AG09309 (cell line): ENCODE measurements at regions not wholly inside any gene's neighbourhood (a gene's known extent, or its start where the extent isn't known, plus 50 kb on each side); places are given as distances from the start of the nearest gene placed in this dataset.

ENCODE experiments used
- DNase-seq: peaks from one replicate; pipeline ENCODE4 v3.0.0-alpha.2; 2010; ENCODE audit warnings: low read depth
- H3K4me3 ChIP-seq: 2 replicates; pipeline ENCODE4 v1.5.1; 2011; ENCODE audit warnings: mild to moderate bottlenecking, low read depth, low read length, moderate library complexity; ENCODE audit not compliant: control insufficient read depth
- CTCF ChIP-seq: IDR thresholded peaks from 2 replicates; pipeline ENCODE4 v1.5.1; 2011; ENCODE audit warnings: mild to moderate bottlenecking, low read depth, low read length, inconsistent platforms; ENCODE audit not compliant: insufficient read depth, control insufficient read depth; ENCODE audit errors: missing control alignments

GRCh38 chr17:65402513-65403496, 158.6 kb downstream of the AXIN2 start:
- no peak for DNase-seq
- H3K4me3 ChIP-seq = no peak overlapping the region

GRCh38 chr17:65401561-65401960, 159.9 kb downstream of the AXIN2 start:
- DNase-seq = no peak
- H3K4me3 ChIP-seq = no peak overlapping the region
- no peak for TF ChIP-seq CTCF

More at GRCh38 chr17:65402513-65403496, 158.6 kb downstream of the AXIN2 start:
- no peak for TF ChIP-seq CTCF

- TF ChIP-seq CTCF = no peak
Measured at GRCh38 chr17:65400701-65401100, 160.7 kb downstream of the AXIN2 start.

GRCh38 chr17:65398040-65398787, 163.2 kb downstream of the AXIN2 start:
- DNase-seq = no peak
- H3K4me3 ChIP-seq = no peak overlapping the region
- no peak for TF ChIP-seq CTCF

More at GRCh38 chr17:65400701-65401100, 160.7 kb downstream of the AXIN2 start:
- no peak for DNase-seq
- no peak overlapping the region for H3K4me3 ChIP-seq

GRCh38 chr17:65395924-65396323, 165.5 kb downstream of the AXIN2 start:
- no peak for DNase-seq
- TF ChIP-seq CTCF = no peak
- no peak overlapping the region for H3K4me3 ChIP-seq

GRCh38 chr17:65394811-65395472, 166.5 kb downstream of the AXIN2 start:
- H3K4me3 ChIP-seq = no peak overlapping the region
- no peak for TF ChIP-seq CTCF
- DNase-seq = no peak
